Activated T-helper 1 cell treated with anti-CD3 and anti-CD28 coated beads, Interleukin-12 subunit alpha, Interleukin-12 subunit beta, Interleukin-2, Interleukin-4 antibody, amounts not matched to agents 30 ng/mL and 10 ng/mL and 1 ng/mL, durations not matched to agents 14 hours and 24 hours and 36 hours (primary cell): ENCODE measurements at regions not wholly inside any gene's neighbourhood (a gene's known extent, or its start where the extent isn't known, plus 50 kb on each side); places are given as distances from the start of the nearest gene placed in this dataset.

ENCODE experiments used
- DNase-seq: peaks from one replicate; pipeline ENCODE4 v3.0.0; 2021; ENCODE audit warnings: low spot score
- H3K27ac Mint-ChIP-seq: one replicate; pipeline ENCODE4 v1.8.0; 2021; ENCODE audit warnings: mild to moderate bottlenecking, mixed read lengths
- H3K27me3 Mint-ChIP-seq: one replicate; pipeline ENCODE4 v1.8.0; 2022; ENCODE audit warnings: mild to moderate bottlenecking, moderate library complexity, mixed read lengths; ENCODE audit not compliant: insufficient read depth
- H3K36me3 Mint-ChIP-seq: one replicate; pipeline ENCODE4 v1.8.0; 2021; ENCODE audit warnings: low read depth, mixed read lengths
- H3K4me1 Mint-ChIP-seq: one replicate; pipeline ENCODE4 v1.8.0; 2021; ENCODE audit warnings: low read depth, mixed read lengths
- H3K4me3 Mint-ChIP-seq: one replicate; pipeline ENCODE4 v1.8.0; 2021; ENCODE audit warnings: mild to moderate bottlenecking, moderate library complexity, mixed read lengths
- H3K9me3 Mint-ChIP-seq: one replicate; pipeline ENCODE4 v1.8.0; 2021; ENCODE audit warnings: mixed read lengths
- intact Hi-C: fragments of 100-400 bp; cut with micrococcal nuclease; formaldehyde crosslinking; loops from one replicate; pipeline ENCODE4 v1.15.1; 2024

- Mint-ChIP-seq H3K27ac (no peak overlapping the region), H3K4me3 (no peak overlapping the region), H3K36me3 (no peaks in the 10 kb centered on the region), H3K9me3 (no peaks in the 10 kb centered on the region), H3K27me3 (peaks cover 1% of the 10 kb centered on the region), H3K4me1 (no peaks in the 10 kb centered on the region)
- DNase-seq = no peak
- intact Hi-C loops = no loop called here
Observed at GRCh38 chr9:38194870-38195269, 125.8 kb upstream of the SHB start.

DNA sequence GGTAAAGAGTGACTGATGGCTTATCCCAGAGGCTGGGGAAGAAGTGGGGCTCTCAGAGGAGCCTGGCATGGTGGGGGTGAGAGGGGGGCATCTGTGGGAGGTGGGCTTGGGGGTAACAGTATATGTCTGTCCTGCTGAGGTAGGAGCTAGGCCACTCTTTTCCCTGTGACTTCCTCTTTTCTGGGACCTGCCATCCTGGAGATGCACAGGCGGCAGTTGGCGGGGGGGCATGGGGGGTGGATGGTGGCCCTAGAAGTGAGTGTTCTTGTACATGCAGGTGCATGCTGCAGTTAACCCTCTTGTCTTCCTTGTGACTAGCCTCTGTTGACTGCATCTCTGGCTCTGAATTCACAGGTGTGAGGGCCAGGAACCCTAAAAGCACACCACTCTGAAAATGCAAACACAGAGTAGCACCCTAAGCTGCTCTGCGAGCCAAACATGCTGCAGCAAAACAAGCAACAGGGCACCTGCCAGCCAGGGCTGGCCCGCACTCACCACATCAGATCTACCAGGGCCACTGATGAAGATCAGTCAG, 123.8 kb upstream of the SHB start:
- no peaks in the 10 kb centered on the region for H3K9me3 Mint-ChIP-seq
- intact Hi-C loops = no loop called here
- H3K27ac Mint-ChIP-seq = no peak overlapping the region
- no peak overlapping the region for H3K4me3 Mint-ChIP-seq
- H3K36me3 Mint-ChIP-seq = no peaks in the 10 kb centered on the region
- H3K4me1 Mint-ChIP-seq = no peaks in the 10 kb centered on the region
- no peak for DNase-seq
- peaks cover 1% of the 10 kb centered on the region for H3K27me3 Mint-ChIP-seq

DNA sequence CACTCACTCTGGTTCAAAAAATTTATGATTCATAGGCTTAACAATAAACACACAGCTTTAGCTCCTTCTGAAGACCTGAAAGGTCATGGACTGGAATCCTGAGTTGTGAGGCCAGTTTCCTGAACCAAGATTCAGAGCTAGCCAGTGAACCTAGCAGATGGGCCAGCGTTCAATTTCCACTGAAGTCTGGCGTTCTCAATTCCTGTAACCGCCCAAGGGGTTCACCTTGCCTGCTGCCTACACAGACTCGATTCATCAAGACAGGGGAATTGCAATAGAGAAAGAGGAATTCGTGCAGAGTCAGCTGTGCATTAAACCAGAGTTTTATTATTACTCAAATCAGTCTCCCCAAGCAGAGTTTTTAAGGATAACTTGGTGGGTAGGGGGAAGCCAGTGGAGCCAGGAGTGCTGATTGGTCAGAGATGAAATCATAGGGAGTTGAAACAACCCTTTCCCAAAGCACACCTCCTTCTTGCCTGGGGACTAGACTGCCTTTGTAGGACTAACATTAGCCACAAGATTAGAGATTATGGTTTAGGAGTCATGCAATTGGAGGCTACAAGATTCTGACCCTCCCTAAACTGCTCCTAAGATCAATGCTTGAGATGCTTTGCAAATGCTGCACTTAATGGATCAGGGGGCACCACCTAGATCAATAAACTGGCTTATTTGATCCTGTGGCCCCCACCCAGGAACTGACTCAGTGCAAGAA, 117.5 kb upstream of the SHB start:
- H3K36me3 Mint-ChIP-seq = no peaks in the 10 kb centered on the region
- DNase-seq = no peak
- intact Hi-C loops = no loop called here
- H3K27me3 Mint-ChIP-seq = peaks cover 4% of the 10 kb centered on the region
- H3K4me1 Mint-ChIP-seq = no peaks in the 10 kb centered on the region
- no peak overlapping the region for H3K4me3 Mint-ChIP-seq
- no peaks in the 10 kb centered on the region for H3K9me3 Mint-ChIP-seq
- no peak overlapping the region for H3K27ac Mint-ChIP-seq

DNA sequence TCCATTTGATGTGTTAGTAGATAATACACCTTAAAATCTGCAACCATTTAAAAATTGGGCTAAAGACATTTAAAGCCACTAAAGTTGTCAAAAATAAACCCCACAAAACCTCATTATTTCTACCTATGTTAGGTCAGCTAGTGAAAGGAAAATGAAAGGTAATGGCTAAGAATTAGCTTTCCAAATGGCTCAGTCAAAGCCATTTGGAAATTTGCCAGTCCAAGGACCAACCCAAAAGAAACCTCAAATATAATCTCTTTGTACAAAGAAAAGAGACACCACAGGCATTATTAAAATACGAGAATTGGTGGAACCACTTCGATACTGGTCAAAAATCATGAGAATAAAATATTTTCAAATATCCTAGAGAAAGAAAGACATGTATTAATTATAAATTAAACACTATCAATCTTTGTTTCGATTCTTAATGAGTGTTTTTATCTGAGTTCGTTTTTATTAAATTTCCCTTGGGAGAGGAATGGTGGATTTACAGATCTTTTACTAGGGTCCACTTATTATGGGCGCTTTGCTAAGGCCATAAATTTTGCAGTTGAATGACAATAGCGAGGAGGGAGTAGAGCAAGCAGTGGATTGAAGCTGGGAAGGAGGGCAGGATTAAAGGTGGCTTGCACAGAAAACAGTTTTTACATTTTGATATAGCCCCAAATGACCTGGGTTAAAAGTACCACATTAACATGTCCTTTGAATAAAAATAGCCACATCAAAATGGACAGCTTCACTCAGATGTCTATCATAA, 116.8 kb upstream of the SHB start:
- Mint-ChIP-seq H3K36me3 (no peaks in the 10 kb centered on the region), H3K27ac (no peak overlapping the region), H3K27me3 (peaks cover 4% of the 10 kb centered on the region), H3K4me3 (no peak overlapping the region), H3K9me3 (no peaks in the 10 kb centered on the region), H3K4me1 (no peaks in the 10 kb centered on the region)
- intact Hi-C loops = no loop called here
- no peak for DNase-seq

DNA sequence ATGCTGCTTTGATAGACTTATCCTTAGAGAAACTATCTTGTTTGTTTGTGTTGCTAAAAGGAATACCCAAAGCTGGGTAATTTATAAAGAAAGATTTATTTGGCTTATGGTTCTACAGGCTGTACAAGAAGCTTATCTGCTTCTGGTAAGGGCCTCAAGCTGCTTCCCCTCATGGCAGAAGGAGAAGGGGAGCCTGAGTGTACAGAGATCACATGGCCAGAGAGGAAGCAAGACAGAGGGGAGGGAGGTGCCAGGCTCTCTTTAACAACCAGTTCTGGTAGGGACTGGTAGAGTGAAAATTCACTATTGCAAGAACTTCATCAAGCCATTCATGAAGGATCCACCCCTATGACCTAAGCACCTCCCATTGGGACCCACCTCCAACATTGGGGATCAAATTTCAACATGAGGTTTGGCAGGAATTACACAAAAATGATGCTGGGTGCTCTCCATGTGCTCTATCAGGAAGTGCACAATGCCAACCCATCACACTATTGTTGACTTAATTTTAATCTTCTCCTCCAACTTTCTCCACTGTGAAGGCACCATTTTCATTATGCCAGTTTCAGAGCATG, 115.1 kb upstream of the SHB start:
- no peak overlapping the region for H3K27ac Mint-ChIP-seq
- H3K4me1 Mint-ChIP-seq = no peaks in the 10 kb centered on the region
- intact Hi-C loops = no loop called here
- H3K4me3 Mint-ChIP-seq = no peak overlapping the region
- no peak for DNase-seq
- H3K36me3 Mint-ChIP-seq = no peaks in the 10 kb centered on the region
- H3K9me3 Mint-ChIP-seq = no peaks in the 10 kb centered on the region
- peaks cover 10% of the 10 kb centered on the region for H3K27me3 Mint-ChIP-seq

DNA sequence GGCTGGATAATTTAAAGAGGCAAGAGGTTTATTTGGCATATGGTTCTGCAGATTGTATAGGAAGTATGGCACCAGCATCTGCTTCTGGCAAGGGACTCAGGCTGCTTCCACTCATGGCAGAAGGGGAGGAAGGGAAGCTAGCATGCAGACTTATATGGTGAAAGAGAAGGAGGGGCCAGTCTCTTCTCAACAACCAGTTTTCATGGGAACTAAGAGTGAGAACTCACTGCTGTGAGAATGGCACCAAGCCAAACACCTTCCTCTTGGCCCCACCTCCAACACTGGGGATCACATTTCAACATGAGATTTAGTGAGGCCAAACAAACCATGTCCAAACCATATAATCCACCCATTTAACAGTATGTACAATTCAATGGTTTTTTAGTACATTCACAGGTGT, 113.3 kb upstream of the SHB start:
- peaks cover 10% of the 10 kb centered on the region for H3K27me3 Mint-ChIP-seq
- no peaks in the 10 kb centered on the region for H3K36me3 Mint-ChIP-seq
- intact Hi-C loops = no loop called here
- no peaks in the 10 kb centered on the region for H3K4me1 Mint-ChIP-seq
- H3K27ac Mint-ChIP-seq = no peak overlapping the region
- no peak overlapping the region for H3K4me3 Mint-ChIP-seq
- DNase-seq = no peak
- no peaks in the 10 kb centered on the region for H3K9me3 Mint-ChIP-seq

DNA sequence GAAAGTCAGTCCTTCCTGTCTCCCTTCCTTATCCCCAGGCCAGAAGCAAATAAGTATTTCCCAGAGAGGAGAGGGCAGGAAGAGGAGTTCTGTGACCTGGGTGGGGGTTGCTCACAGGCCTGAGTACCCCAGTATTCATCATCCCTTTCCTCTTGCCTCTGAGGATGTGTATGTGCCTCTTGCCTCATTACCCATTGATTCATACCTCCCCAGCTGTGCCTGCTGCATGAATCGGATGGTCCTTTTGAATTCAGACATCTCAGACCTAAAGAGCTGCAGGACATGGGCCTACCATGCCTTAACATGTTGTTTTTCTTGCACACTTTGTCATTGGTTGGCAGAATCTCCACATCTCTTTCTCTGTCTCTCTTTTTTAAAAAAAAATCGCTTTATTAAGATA, 112.8 kb upstream of the SHB start:
- H3K4me1 Mint-ChIP-seq = no peaks in the 10 kb centered on the region
- H3K9me3 Mint-ChIP-seq = no peaks in the 10 kb centered on the region
- no peaks in the 10 kb centered on the region for H3K36me3 Mint-ChIP-seq
- H3K27ac Mint-ChIP-seq = no peak overlapping the region
- peaks cover 10% of the 10 kb centered on the region for H3K27me3 Mint-ChIP-seq
- DNase-seq = no peak
- intact Hi-C loops = no loop called here
- no peak overlapping the region for H3K4me3 Mint-ChIP-seq

DNA sequence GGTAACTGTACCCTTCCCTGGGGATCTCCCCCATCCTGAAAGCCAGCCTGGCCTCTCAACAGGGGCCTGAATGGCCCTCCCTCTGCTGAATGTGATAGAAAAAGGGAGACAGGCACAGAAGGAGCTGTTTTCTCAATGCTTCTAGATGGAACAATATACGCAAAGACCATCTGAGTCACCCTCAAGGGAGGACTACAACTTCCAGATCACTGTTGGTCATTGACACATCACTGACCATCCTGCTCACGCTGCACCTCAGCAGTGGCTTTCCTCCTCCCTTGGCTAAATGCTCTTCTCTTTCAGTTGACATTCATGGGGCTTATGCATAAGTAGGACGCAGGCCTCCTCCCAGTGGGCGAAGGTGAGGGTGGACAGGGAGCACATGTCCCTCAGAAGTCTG, 112.2 kb upstream of the SHB start:
- Mint-ChIP-seq H3K27me3 (peaks cover 10% of the 10 kb centered on the region), H3K9me3 (no peaks in the 10 kb centered on the region), H3K27ac (no peak overlapping the region), H3K4me3 (no peak overlapping the region), H3K4me1 (no peaks in the 10 kb centered on the region), H3K36me3 (no peaks in the 10 kb centered on the region)
- no peak for DNase-seq
- intact Hi-C loops = no loop called here

- no peak overlapping the region for H3K4me3 Mint-ChIP-seq
- no peak overlapping the region for H3K27ac Mint-ChIP-seq
- H3K36me3 Mint-ChIP-seq = no peaks in the 10 kb centered on the region
- no peak for DNase-seq
- H3K27me3 Mint-ChIP-seq = peaks cover 10% of the 10 kb centered on the region
- H3K9me3 Mint-ChIP-seq = no peaks in the 10 kb centered on the region
- intact Hi-C loops = no loop called here
- H3K4me1 Mint-ChIP-seq = no peaks in the 10 kb centered on the region
Observed at GRCh38 chr9:38180656-38181055, 111.6 kb upstream of the SHB start.

- intact Hi-C loops = no loop called here
- H3K9me3 Mint-ChIP-seq = no peaks in the 10 kb centered on the region
Observed at GRCh38 chr9:38179965-38180364, 110.9 kb upstream of the SHB start.

GRCh38 chr9:38178237-38178636, 109.2 kb upstream of the SHB start:
- intact Hi-C loops = no loop called here
- Mint-ChIP-seq H3K27me3 (peaks cover 9% of the 10 kb centered on the region), H3K4me1 (no peaks in the 10 kb centered on the region)

More at GRCh38 chr9:38179965-38180364, 110.9 kb upstream of the SHB start:
- DNase-seq = no peak
- H3K4me1 Mint-ChIP-seq = no peaks in the 10 kb centered on the region
- no peak overlapping the region for H3K4me3 Mint-ChIP-seq
- peaks cover 10% of the 10 kb centered on the region for H3K27me3 Mint-ChIP-seq
- no peaks in the 10 kb centered on the region for H3K36me3 Mint-ChIP-seq
- no peak overlapping the region for H3K27ac Mint-ChIP-seq

DNA sequence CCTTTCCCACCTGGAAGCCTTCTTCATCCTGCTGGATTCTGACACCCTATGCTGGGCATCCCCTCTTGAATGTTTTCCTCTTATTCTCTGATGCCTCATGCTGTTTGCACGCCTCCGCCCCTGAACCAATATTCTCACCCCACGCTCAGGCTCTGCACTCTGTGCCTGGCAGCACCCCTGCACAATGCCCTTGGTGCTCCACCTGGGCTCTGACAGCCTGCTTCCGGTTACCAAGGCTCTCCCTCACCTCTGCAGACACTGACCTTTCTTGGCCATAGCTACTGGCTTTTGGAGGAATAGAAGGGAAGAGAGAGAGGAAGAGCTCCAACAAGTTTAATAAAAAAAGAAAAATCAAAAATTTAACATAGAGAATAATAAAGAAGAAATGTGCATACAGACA, 108.7 kb upstream of the SHB start:
- no peak overlapping the region for H3K27ac Mint-ChIP-seq
- no peak for DNase-seq
- no peak overlapping the region for H3K4me3 Mint-ChIP-seq
- intact Hi-C loops = no loop called here
- H3K4me1 Mint-ChIP-seq = no peaks in the 10 kb centered on the region
- no peaks in the 10 kb centered on the region for H3K36me3 Mint-ChIP-seq
- peaks cover 6% of the 10 kb centered on the region for H3K27me3 Mint-ChIP-seq
- no peaks in the 10 kb centered on the region for H3K9me3 Mint-ChIP-seq

More at GRCh38 chr9:38178237-38178636, 109.2 kb upstream of the SHB start:
- H3K27ac Mint-ChIP-seq = no peak overlapping the region
- H3K9me3 Mint-ChIP-seq = no peaks in the 10 kb centered on the region
- no peaks in the 10 kb centered on the region for H3K36me3 Mint-ChIP-seq
- H3K4me3 Mint-ChIP-seq = no peak overlapping the region
- no peak for DNase-seq

- DNase-seq = no peak
- H3K9me3 Mint-ChIP-seq = peaks cover 8% of the 10 kb centered on the region
- H3K4me1 Mint-ChIP-seq = no peaks in the 10 kb centered on the region
- no peak overlapping the region for H3K27ac Mint-ChIP-seq
- H3K4me3 Mint-ChIP-seq = no peak overlapping the region
- H3K27me3 Mint-ChIP-seq = peaks cover 6% of the 10 kb centered on the region
- no peaks in the 10 kb centered on the region for H3K36me3 Mint-ChIP-seq
- intact Hi-C loops = no loop called here
Observed at GRCh38 chr9:38176251-38176650, 107.2 kb upstream of the SHB start.
